ENCODE measurements at regions not wholly inside any gene's neighbourhood (a gene's known extent, or its start where the extent isn't known, plus 50 kb on each side); places are given as distances from the start of the nearest gene placed in this dataset.
"Not testable (repeated sequence)": the region's sequence is repeated elsewhere in the genome, so short reads cannot be mapped to it uniquely, and the experiment has no call there.

DNA sequence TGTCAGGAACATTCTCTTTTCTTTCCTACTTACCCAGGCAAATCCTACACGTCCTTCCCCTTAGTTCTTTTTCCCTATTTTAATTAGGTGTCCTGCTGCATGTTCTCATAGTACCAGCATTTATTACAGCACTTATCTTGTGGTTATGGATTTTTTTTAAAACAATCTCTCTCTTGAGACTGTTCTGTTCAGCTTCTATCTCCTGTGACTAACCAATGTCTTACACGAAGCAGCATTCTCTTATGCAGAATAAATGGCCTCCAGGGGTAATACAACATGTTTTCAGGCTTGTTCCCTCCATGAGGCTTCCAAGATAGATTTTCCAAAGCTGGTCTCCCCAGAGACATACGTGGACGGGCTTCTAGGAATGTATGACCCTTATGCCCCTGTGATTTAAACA is 1096.1 kb upstream of the CELF2 start:
- no peak for DNase-seq (ENCODE audit: low read depth in 2 of 3, low spot score in 2 of 3)

DNA sequence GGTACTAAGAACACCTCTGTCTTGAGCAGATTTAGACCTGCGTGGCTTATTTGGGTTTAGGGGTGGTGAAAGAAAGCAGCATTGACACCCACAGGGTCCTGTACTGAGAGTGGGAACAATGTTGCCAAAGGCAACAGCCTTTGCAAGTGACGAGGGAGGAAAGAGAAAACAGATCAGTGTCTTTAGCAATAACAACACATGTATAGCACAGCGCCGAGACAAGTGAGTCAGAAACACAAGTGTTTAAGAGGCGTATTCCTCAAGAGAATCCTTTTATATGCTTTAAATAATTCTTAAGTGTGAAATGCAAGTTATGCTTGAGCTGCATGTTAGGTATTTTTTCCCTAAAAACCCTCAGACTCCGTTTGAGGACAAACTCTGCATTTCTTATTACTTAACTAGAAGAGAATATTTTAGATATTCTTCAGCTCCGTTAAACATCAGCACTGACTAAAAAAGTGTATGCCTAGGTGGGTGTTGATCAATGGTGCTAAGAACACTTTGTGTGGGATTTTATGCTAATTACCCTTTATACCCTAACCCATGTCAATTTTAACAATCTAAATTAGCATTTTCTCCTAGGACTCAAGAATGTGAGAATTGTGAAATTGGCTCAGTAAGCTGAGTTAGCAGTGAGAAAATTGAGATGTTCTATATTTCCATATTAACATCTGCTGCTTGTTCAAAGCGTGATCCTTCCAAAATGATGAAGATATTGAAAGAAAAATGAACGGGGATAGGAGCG is 1095.4 kb upstream of the CELF2 start:
- DNase-seq (ENCODE audit: low read depth in 2 of 3, low spot score in 2 of 3), result no peak

DNA sequence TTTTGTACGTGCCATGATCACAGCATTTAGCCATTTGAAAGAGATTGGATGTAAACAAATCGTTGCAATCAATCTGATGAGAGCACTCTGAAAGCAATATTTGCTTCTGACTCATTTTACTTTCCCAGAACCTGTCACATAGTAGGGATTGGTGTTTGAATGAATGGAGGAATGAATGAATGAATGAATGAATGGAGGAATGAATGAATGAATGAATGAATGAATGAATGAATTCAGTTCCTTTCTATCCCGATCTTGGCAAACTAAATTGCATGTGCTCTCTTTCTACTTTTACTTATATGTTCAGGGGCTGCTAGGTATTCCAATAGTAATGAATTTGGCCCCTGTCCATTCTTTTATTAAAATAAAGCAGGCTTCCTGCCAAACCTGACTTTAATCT is 1091.7 kb upstream of the CELF2 start:
- DNase-seq (ENCODE audit: low read depth in 2 of 3, low spot score in 2 of 3), result no peak

DNA sequence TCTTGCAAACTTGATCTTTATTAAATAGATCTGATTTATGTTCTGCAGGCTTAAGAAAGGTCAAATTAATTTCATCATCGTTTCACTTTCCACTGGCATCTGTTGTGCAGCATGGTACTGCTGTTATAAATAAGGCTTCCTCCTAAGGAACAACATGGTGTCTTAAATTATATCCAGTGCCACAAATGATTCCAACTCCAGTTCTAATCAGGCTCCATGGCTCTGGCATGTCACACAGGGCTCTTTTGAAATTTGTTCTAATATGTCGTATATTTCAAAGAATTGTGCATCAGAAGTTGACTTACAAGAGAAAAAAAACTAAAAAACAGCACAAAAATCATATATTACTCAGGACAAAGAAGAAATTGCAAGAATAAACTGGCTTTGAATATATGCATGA is 1090.8 kb upstream of the CELF2 start:
- no peak for DNase-seq (ENCODE audit: low read depth in 2 of 3, low spot score in 2 of 3)

DNA sequence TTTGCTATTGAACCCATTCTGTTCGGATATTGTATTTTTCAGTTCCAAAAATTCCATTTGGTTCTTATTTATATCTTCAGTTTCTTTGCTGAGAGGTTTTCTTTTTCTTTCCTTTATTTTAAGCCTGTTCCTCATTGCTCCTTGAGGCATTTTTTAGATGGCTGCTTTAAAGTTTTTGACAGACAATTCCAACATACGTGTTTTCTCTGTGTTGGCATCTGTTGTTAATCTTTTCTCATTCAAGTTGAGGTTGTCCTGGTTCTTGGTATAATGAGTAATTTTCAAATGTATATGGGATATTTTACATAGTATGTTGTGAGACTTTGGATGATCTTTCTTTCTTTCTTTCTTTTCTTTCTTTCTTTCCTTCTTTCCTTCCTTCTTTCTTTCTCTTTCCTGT is 1078.0 kb upstream of the CELF2 start:
- no peak for DNase-seq (ENCODE audit: low read depth in 2 of 3, low spot score in 2 of 3)

DNA sequence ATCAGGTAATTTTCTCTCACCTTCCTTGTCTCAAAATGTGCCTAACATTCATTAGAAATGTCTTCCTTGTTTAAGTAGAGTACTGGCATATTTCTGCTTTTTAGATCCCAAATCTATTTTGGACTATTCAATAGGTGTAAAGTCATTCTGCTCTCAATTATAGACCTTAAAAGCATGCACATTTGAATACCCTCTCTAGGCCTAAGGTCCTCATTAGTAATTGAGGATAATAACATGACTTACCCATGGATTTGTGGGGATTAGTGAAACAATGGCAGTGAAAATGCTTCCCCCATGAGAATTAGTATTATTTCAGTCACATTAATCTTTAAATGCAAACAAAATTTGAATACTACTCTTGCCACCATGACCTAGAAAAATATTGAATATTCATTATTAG is 1073.0 kb upstream of the CELF2 start:
- no peak for DNase-seq (ENCODE audit: low read depth in 2 of 3, low spot score in 2 of 3)

DNA sequence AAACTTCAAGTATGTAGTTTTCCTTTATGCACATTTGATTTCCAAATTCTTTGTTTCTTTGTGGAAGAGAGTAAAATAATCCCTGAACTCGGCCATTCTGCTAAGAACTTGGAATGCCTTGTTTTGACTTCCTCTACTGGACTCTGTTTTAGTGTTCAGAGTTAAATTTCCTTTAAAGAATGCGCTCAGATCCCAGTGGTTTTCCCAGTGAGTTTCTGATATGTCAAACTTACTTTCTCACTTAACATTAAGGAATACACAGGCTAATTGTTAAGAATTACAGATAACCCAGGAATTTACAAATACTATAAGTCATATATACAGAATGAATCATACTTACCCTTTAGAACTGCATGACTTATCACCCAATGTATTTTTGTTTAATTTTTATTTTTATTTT is 1067.6 kb upstream of the CELF2 start:
- no peak for DNase-seq (ENCODE audit: low read depth in 2 of 3, low spot score in 2 of 3)

DNA sequence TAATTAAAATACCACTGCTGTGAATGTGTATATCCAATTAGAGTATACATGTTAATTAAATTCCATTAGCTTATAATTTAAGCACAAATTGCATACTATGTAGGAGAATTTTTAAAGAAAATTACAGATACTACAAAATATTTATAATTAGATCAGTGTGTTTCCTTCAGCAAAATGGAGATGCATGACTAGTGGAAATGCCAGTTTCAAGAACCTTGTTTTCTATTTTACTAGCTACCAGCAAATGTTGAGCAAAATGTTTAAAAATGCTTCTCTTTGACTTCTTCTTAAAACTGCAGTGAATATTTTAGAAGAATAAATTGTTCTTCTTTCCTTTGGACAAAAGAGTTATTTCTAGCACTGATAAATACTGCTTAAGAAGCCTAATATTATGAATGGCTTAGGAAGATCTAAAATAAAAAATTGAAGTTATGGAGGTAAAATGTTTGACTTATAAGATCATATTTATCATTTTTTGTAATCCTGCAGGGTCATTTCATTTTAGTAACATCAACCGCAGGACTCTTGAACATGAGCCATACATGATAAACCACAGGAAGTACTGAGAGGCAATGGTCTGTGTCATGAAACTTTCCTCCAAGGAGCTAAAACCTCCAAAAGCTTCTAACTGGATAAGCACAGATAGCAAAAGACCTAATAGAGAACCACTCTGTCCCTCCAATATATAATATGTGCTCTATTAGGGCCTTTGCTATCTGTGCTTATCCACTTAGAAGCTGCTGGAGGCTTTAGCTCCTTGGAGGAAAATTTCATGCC is 1066.0 kb upstream of the CELF2 start:
- DNase-seq (ENCODE audit: low read depth in 2 of 3, low spot score in 2 of 3), result no peak

DNA sequence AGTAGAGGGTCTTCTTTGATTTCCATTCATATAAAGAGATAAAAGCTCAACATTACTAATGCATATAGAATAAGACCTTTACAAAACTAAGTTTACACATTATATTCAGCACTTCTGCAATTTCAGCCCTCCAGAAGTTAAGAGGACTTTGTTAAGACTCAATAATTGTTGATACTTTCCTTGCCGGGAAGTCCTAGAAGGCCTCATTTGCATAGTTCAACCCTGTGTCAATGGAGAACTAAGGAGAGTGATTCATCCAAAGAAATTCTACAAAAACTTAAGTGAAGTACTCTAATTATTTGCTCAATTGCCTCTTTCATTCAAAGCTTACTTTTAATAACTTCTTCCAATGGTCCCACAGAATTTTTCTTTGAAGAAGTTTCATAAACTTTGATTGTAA is 1060.3 kb upstream of the CELF2 start:
- no peak for DNase-seq (ENCODE audit: low read depth in 2 of 3, low spot score in 2 of 3)

DNA sequence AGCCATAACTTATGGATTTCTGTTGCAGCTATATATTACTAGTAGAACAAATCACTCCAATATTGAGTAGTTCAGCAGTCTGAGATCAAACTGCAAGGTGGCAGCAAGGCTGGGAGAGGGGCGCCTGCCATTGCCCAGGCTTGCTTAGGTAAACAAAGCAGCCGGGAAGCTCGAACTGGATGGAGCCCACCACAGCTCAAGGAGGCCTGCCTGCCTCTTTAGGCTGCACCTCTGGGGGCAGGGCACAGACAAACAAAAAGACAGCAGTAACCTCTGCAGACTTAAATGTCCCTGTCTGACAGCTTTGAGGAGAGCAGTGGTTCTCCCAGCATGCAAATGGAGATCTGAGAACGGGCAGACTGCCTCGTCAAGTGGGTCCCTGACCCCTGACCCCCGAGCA is 1059.8 kb upstream of the CELF2 start:
- DNase-seq (ENCODE audit: low read depth in 2 of 3, low spot score in 2 of 3), result not testable (repeated sequence)

DNA sequence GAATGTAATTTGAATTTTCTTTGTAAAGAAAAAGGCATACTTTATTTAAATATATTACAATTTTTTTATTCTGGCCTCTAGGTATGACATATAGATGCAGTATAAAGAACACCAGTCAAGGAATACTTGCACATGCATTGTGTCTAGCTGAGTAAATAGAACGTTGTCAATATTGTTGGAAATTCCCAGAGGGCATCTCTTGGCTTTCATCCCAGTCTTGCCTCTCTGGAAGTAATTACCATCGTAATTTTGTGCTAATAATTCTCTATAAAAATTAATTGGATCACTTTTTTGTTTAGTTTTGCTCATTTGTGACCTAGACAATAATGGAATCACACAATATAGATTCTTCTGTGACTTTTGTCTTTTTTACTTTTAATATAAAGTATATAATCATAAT is 1052.3 kb upstream of the CELF2 start:
- no peak for DNase-seq (ENCODE audit: low read depth in 2 of 3, low spot score in 2 of 3)

DNA sequence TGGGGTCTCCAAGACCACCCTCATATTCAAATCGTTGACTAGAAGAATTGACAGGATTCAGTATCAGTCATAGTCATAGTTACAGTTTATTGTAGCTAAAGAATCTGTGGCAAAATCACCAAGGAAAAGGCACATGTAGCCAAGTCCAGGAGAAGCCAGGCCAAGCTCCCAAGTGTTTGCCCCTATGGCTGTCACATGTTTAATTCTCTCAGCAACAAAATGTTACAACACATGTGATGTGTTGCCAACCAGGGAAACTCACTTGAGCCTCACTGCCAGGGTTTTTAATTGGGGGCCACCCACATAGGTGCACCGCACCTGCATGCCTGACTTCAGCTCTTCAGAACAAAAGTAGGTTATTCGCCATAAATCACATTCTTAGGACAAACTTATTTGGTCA is 1030.9 kb upstream of the CELF2 start:
- no peak for DNase-seq (ENCODE audit: low read depth in 2 of 3, low spot score in 2 of 3)

DNA sequence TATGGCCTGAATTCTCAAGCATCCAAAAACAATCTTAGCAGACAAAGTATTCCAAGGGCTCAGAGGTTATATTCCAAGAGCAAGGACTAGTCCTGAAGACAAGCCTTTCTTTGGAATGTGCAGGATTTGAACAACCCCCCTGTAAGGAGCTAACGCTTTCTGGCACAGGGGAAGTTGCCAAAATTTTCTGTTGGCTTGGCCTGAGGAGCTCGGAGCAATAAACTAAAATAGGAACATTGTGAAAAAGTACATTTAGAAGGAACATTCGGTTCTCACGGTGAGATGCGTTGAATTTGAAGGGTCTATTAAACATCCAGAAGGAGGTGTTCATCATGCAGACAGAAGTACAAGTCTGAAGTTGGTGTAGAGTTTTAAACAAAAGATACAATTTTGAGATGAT is 1030.5 kb upstream of the CELF2 start:
- no peak for DNase-seq (ENCODE audit: low read depth in 2 of 3, low spot score in 2 of 3)

DNA sequence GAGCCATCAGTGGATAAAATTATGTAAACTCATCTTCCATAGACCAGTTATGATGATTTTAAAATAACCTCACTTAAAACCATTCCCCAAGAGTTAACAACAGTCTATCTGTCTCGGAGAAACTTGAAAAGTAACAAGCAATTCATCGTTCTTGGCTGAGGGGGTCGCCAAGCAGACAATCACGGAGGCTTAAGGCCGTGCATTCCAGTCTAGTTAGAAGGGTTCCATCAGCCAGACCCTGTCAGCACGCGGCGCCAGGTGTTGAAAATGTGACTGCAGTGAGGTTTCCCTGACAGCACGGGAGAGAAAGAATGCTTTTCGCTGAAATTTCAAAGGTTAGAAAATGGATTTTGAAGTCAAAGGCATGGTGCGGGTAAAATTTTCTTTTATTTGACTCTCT is 1025.0 kb upstream of the CELF2 start:
- DNase-seq (ENCODE audit: low read depth in 2 of 3, low spot score in 2 of 3), result no peak

DNA sequence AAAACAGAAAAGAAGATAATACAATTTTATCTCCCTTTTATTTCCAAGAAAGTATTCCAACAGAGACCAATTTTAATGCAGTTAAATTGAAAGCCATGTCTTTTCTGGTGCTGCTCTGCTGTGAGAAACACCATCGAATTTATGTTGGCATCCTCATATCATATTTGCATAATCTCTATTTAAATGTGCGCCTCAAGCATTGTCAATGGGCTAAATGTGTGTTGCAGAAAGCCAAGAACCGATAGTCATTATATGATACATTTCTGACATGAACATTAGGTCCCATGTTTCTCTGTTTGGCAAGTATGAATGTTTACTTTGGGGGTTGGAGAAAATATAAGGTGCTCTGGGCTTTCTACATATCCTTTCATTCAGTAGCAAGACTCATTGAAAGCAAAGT is 1023.5 kb upstream of the CELF2 start:
- no peak for DNase-seq (ENCODE audit: low read depth in 2 of 3, low spot score in 2 of 3)

DNA sequence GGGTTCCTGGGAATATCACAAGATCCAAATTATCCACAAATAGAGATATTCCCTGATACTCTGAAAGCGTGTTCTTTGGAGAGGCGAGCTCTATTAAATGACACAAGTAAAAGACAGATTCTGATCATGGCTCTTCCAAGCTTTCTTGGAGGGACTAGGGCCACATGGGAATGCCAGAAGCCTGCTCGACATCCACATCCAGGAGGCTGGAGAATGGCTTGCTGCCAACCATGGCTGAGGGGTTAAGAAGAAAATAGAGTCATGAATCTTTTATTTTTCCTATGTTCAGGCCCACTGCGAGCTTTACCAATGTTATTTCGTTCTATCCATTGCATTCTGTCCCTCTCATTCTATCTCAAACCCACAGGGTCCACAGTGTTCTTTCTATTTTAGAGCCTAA is 1018.0 kb upstream of the CELF2 start:
- DNase-seq (ENCODE audit: low read depth in 2 of 3, low spot score in 2 of 3), result no peak

DNA sequence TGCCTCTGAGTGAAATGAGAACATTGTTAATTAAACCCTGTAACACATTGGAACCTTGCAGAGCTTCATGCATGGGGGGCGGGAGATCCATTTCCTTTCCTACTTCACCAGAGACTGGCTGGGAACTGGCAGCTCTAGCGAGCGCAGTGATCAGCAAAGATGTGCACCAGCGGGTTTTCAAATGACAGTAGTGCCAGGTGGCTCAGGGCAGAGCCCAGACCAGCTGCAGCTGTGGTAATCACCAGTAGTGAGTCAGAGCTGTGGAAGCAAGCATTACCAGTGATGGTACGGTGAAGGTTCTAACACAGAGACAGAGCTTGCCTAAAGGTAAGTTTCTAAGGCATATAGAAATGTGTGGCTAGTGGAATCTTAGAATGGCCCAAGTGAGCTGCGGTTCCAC is 1009.7 kb upstream of the CELF2 start:
- DNase-seq (ENCODE audit: low read depth in 2 of 3, low spot score in 2 of 3), result no peak

DNA sequence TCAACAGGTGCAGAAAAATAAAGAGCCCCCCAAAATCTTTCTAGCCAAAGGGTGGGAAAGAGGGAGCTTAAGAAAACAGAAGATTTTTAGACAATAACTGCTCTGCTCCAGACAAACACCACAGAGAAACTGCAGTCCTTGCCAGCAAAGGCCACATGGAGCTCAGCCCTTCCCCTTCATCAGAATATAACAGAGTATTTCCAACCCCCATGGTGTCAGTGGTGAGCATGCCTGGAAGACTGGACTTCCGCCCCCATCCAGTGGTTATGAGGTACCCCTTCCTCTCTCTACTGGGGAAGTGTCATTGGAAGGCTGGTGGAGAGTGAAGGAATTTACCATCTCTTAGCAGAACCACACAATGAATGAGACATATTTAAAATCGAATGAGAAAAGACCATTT is 1007.3 kb upstream of the CELF2 start:
- DNase-seq (ENCODE audit: low read depth in 2 of 3, low spot score in 2 of 3), result no peak

DNA sequence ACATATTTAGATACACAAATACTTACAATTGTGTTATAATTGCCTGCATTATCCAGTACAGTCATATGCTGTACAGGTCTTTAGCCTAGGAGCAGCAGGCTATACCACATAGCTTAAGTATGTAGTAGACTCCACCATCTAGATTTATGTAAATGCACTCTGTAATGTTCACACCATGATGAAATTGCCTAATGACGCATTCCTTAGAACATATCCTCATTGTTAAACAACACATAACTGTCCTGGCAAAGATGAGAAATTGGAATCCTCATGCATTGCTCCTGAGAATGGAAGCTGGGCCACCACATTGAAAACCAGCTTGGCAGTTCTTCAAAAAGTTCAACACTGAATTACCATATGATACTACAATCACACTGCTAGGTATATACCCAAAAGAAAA is 1002.8 kb upstream of the CELF2 start:
- DNase-seq (ENCODE audit: low read depth in 2 of 3, low spot score in 2 of 3), result no peak

DNA sequence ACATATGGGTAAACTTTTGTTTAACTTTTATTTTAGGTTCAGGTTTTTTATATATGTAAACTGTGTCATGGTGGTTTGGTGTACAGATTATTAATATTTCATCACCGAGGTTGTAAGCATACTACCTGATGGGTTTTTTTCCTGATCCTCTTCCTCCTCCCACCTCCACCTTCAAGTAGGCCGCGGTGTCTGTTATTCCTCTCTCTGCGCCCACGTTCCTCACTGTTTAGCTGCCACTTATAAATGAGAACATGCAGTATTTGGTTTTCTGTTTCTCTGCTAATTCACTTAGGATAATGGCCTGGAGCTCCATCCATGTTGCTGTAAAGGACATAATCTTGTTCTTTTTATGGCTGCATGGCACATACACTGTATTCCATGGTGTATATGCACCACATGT is 1000.0 kb upstream of the CELF2 start:
- DNase-seq (ENCODE audit: low read depth in 2 of 3, low spot score in 2 of 3), result no peak

DNA sequence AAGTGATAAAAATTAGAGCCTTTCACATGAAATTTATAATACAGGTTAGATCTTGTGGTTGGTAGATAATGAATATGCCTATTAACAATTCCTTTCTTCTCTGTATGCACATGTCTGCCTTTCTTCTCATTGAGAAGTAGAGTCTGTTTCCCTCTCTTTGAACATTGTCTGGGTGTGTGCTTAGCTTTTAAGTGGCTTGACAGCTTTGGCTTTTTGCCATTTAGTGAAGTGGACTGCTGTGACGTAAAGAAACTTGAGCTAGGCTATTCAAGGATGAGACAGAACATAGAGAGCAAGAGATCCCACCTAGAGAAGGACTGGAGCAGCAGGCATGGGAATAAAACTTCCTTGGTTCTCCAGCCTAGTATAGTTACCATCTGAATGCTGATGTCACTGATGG is 996.7 kb upstream of the CELF2 start:
- DNase-seq (ENCODE audit: low read depth in 2 of 3, low spot score in 2 of 3), result no peak

DNA sequence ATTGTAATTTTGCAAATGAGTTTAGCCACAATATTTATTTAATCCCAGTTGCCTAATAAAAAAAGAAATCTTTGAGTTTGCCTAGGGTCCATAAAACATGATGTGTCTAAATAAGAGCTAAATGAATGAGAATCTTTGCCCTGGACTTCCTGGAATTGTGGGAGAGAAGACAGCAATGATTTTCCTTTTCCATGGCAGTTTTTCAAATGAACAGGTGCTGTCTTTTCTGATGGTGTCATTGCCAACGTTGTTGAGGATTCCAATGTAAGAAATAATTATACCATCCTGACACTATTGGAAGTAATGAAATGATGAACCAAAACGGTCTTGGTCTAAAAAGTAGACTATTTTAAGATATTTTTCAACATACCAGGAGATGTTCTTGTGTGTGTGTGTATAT is 984.7 kb upstream of the CELF2 start:
- no peak for DNase-seq (ENCODE audit: low read depth in 2 of 3, low spot score in 2 of 3)

DNA sequence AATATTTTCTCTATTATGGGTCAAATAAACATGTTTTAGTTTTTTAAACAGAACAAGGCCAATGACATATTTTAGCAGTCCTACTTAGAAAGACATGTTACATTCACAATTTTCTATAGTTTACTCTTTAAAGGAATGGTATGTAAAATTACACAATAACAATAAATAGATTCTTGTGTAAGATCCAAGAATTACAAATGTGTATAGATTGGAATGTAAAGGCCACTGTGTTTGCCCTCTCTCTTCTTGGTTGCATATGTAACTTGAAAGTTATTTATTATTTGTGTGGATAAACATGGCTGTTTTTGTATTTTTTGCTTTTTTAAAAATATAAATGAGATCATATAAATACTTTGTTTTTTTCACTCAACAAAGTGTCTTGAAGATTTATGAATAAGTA is 979.3 kb upstream of the CELF2 start:
- DNase-seq (ENCODE audit: low read depth in 2 of 3, low spot score in 2 of 3), result no peak

Measured in activated CD8-positive, alpha-beta memory T cell treated with anti-CD3 and anti-CD28 coated beads for 48 hours (primary cell).